Stimulated activated CD4-positive, alpha-beta T cell treated with anti-CD3 and anti-CD28 coated beads, Interleukin-15, amount 100 ng/mL, for 1 hour (primary cell): ENCODE measurements at regions not wholly inside any gene's neighbourhood (a gene's known extent, or its start where the extent isn't known, plus 50 kb on each side); places are given as distances from the start of the nearest gene placed in this dataset.

Experiments
- DNase-seq, 2 donors: peaks; one replicate each; pipeline ENCODE4 v3.0.0-alpha.2; 2020; ENCODE audit warnings: low read depth in 1 of 2, low spot score in 1 of 2

- DNase-seq = no peak
Observed at GRCh38 chr7:133470-133869, 58.9 kb upstream of the FAM20C start.

DNA sequence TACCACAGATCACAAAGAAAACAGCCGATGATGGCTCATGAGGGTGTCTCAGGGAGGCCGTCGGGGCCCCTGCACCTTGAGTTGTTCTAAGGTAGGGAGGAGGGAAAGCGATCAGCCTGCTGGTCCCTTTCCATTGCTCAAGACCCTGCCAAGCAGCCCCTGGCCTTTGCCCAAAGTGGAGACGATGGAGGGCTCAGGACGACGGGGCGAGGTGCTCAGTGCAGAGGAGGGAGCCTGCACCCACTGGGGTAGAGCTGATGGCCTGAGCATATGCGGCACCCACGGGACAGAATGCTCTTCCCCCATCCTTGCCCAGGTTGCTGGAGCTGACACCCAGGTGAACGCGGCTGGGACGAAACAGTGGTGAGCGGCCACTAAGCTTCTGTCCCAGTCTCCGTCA is 58.3 kb upstream of the FAM20C start:
- no peak for DNase-seq

DNA sequence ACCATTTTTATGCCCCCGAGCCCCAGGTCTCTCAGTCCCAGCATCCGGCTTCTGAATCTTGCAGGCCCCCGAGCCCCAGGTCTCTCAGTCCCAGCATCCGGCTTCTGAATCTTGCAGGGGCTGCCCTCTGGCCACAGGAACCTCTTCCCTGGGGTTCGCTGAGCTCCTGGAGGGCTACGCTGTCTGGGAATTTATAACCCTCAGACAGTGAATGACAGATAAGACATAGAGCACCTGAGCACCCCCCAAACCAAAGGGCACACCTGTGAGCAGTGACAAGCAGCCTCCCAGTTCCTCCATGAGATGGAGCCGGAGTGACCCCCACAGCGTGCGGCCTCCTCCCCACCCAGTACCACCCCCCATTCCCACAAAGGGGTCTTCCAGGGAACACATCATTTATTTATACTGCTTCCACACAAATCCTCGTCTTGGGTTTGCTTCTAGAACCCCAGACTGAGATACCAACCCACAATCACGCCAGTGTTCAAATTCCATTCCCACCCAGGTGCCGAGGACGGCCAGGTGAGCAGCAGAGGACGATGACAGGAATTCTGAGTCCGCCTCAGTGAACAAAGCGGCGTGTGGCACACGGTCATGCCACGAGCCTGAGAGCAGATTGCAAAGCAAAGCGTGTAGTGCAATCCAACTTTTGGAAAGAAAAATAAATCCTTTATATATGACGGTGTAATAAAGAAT is 57.7 kb upstream of the FAM20C start:
- no peak for DNase-seq

DNA sequence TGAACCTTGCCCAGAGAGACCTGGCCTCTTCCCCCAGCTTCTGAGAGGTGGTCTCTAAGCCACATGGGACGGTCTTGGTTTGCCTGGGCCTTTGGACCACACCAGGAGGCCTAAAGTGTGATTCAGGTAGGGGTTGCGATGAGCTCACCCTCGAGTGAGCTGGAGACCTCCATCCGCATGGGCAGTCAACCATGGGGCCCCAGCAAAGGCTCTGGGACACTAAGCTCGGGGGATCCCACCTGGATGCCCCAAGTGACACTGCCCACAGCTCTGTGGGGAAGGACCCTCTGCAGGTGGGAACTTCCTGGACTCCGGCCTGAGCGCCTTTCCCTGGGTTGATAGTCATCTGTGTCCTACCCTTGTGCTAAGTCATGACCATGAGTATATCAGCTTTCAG is 57.1 kb upstream of the FAM20C start:
- no peak for DNase-seq

GRCh38 chr7:135731-136645 is 56.4 kb upstream of the FAM20C start:
- DNase-seq = no peak

- no peak for DNase-seq
Observed at GRCh38 chr7:137094-137891, 55.1 kb upstream of the FAM20C start.

DNA sequence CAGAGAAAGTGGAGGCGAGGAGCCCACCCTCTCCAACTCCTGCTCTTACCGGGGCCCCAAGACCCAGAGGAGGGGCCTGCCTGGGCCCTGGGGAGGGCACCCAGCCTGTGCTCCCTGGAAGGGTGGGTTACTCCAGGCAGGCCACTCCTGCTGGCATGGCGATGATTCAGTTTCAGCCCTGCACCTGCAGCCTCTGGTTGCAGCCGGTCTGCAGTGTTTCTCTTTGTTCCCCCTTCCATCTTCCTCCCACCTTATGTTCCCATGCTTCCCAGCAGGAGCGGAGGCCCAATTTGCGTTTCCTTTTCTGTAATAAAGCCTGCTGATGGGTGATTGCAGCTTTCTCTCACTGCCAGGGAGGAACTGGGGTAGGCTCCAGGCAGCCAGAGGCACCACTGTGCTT is 53.2 kb upstream of the FAM20C start:
- DNase-seq = no peak

DNA sequence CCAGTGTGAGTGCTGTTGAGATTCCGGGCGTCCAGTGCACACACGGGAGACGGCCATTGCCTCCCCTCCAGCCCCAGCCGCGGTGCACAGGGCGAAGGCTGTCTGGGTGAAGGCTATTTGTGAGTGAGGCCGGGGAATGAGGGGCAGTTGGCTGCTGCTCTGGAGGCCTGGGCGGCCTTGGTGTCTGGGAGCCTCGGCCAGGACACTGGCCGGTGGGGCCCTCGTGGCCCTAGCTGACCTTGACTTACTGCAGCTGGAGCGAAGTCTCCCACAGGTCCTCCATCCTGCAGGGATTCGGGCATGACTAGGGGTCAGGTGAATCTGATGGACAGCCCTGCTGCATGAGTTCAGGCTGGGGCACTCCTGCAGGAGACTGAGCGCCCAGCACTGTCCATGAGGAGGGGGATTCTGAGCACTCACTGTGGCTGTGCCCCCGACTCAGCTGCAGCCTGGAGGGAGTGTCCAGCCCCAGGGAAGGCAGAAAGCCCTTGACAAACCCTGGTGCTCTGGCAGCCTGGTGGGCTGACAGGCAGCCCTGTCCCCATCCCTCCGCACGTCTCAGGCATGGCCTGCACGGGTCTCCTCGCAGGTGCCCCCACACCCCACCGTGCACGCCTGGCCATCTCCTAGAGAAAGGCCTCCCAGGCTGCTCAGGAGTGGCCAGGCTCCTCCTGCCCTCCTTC is 52.7 kb upstream of the FAM20C start:
- no peak for DNase-seq

- DNase-seq = no peak
Observed at GRCh38 chr7:140996-141395, 51.4 kb upstream of the FAM20C start.

DNA sequence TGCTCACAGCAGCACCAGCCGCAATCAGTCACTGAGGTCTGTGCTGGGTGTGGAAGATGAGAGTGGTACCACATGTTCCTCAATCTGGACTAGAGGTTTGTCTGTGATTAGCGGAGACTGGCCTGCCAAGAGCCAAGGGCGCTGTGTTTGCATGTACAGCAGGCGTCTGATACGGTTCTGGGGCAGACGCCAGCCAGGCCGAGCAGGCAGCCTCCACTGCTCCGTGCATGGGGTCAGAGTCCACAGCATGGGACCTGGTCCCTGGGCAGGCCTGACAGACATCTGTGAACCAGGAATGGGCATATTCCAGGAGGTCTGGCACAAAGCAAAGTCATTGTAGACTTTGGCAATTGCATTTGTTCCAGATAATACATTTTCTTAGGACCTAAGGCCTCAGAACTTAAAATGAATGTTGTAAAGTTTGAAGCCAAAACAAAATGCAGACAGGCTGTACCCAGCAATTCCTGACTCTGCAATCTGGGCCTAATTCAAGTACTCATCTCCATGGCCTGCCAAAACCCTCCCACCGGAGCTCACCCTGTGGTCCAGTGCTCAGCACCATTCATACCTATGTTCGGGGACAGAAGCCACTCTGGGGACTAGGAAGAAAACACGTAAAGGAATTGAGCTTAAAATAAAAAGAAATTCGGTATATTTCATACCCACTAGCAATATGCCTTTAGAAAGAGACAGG is 50.0 kb upstream of the FAM20C start:
- DNase-seq = no peak
